GM23338 (cell line): ENCODE measurements at regions not wholly inside any gene's neighbourhood (a gene's known extent, or its start where the extent isn't known, plus 50 kb on each side); places are given as distances from the start of the nearest gene placed in this dataset.

Source experiments
- ATAC-seq: fragments of 200-7000 bp; cut with Tn5 transposase; 3 replicates; pipeline ENCODE4 v1.9.1; 2020
- DNase-seq: peaks from one replicate; pipeline ENCODE4 v3.0.0-alpha.2; 2015; ENCODE audit warnings: low spot score
- H2AFZ ChIP-seq: fragments of 200-600 bp; sonication (generic); 2 replicates; pipeline ENCODE4 v1.8.0; 2016; ENCODE audit warnings: antibody characterized with exemption, mild to moderate bottlenecking, moderate library complexity
- H3F3A ChIP-seq: fragments of 200-600 bp; sonication (generic); replicated peaks from 2 replicates; pipeline ENCODE4 v1.8.0; 2017; ENCODE audit warnings: antibody characterized with exemption, mixed run types, low read depth
- H3K27ac ChIP-seq: fragments of 200-600 bp; sonication (generic); 2 replicates; pipeline ENCODE4 v1.6.1; 2016; ENCODE audit warnings: low read depth
- H3K27me3 ChIP-seq: fragments of 200-600 bp; sonication (generic); 2 replicates; pipeline ENCODE4 v1.8.0; 2016; ENCODE audit warnings: mild to moderate bottlenecking, mixed run types, moderate library complexity; ENCODE audit not compliant: insufficient read depth
- H3K36me3 ChIP-seq: fragments of 200-600 bp; sonication (generic); 2 replicates; pipeline ENCODE4 v1.8.0; 2016; ENCODE audit warnings: mild to moderate bottlenecking; ENCODE audit not compliant: insufficient read depth
- H3K4me1 ChIP-seq: fragments of 200-600 bp; sonication (generic); 2 replicates; pipeline ENCODE4 v1.8.0; 2016; ENCODE audit warnings: mild to moderate bottlenecking, moderate library complexity; ENCODE audit not compliant: insufficient read depth
- H3K4me2 ChIP-seq: fragments of 200-600 bp; sonication (generic); 2 replicates; pipeline ENCODE4 v1.7.1; 2017; ENCODE audit warnings: mixed run types
- H3K4me3 ChIP-seq: fragments of 200-600 bp; sonication (generic); 2 replicates; pipeline ENCODE4 v1.6.1; 2016; ENCODE audit warnings: mixed run types
- H3K79me2 ChIP-seq: fragments of 200-600 bp; sonication (generic); replicated peaks from 2 replicates; pipeline ENCODE4 v1.8.0; 2017; ENCODE audit warnings: mild to moderate bottlenecking; ENCODE audit not compliant: insufficient read depth
- H3K9me2 ChIP-seq: fragments of 200-600 bp; sonication (generic); 2 replicates; pipeline ENCODE4 v1.8.0; 2017; ENCODE audit not compliant: insufficient read depth
- H4K20me1 ChIP-seq: fragments of 200-600 bp; sonication (generic); replicated peaks from 2 replicates; pipeline ENCODE4 v1.8.0; 2017; ENCODE audit warnings: mild to moderate bottlenecking; ENCODE audit not compliant: insufficient read depth
- H3K27ac Mint-ChIP-seq: 2 replicates; pipeline ENCODE4 v1.8.0; 2020; ENCODE audit warnings: inconsistent platforms, mild to moderate bottlenecking, moderate library complexity, mixed read lengths
- H3K27me3 Mint-ChIP-seq: 3 replicates; pipeline ENCODE4 v1.8.0; 2022; ENCODE audit warnings: low read depth, mild to moderate bottlenecking, moderate library complexity, mixed read lengths, inconsistent platforms; ENCODE audit not compliant: insufficient read depth, poor library complexity
- H3K36me3 Mint-ChIP-seq: 3 replicates; pipeline ENCODE4 v1.8.0; 2021; ENCODE audit warnings: low read depth, mild to moderate bottlenecking, inconsistent platforms, moderate library complexity, mixed read lengths
- H3K4me1 Mint-ChIP-seq: 3 replicates; pipeline ENCODE4 v1.8.0; 2020; ENCODE audit warnings: mild to moderate bottlenecking, inconsistent platforms, mixed read lengths
- H3K4me3 Mint-ChIP-seq: 3 replicates; pipeline ENCODE4 v1.8.0; 2021; ENCODE audit warnings: moderate library complexity, mild to moderate bottlenecking, inconsistent platforms, mixed read lengths
- H3K9me3 Mint-ChIP-seq: 3 replicates; pipeline ENCODE4 v1.8.0; 2020; ENCODE audit warnings: moderate library complexity, mild to moderate bottlenecking, inconsistent platforms, mixed read lengths
- EZH2phosphoT487 ChIP-seq: fragments of 200-600 bp; sonication (generic); IDR thresholded peaks from one replicate; pipeline ENCODE4 v1.8.1; 2018; ENCODE audit warnings: antibody characterized with exemption; ENCODE audit not compliant: unreplicated experiment
- JUNB ChIP-seq: IDR thresholded peaks from one replicate; pipeline ENCODE4 v1.6.1; 2016; ENCODE audit warnings: antibody characterized with exemption; ENCODE audit not compliant: unreplicated experiment
- NANOG ChIP-seq: IDR thresholded peaks from 2 replicates; pipeline ENCODE4 v1.6.1; 2016; ENCODE audit warnings: antibody characterized with exemption, borderline replicate concordance
- STAT1 ChIP-seq: IDR thresholded peaks from one replicate; pipeline ENCODE4 v1.6.1; 2016; ENCODE audit warnings: antibody characterized with exemption; ENCODE audit not compliant: unreplicated experiment
- ZNF114 ChIP-seq: fragments of 250-450 bp; sonication (Bioruptor Pico); IDR thresholded peaks from 2 replicates; pipeline ENCODE4 v1.5.0; 2020; ENCODE audit warnings: mild to moderate bottlenecking, moderate library complexity
- ZNF331 ChIP-seq: fragments of 250-450 bp; sonication (Bioruptor Pico); IDR thresholded peaks from 2 replicates; pipeline ENCODE4 v1.5.0; 2020; ENCODE audit warnings: low read depth, mild to moderate bottlenecking, moderate library complexity
- TF ChIP-seq, protein P1 (sequence below): fragments of 250-450 bp; sonication (Bioruptor Pico); IDR thresholded peaks from 2 replicates; pipeline ENCODE4 v1.5.0; 2020; ENCODE audit warnings: mild to moderate bottlenecking, moderate library complexity
- TF ChIP-seq, protein P2 (sequence below): IDR thresholded peaks from one replicate; pipeline ENCODE4 v1.6.1; 2018; ENCODE audit warnings: antibody characterized with exemption; ENCODE audit not compliant: unreplicated experiment

DNA sequence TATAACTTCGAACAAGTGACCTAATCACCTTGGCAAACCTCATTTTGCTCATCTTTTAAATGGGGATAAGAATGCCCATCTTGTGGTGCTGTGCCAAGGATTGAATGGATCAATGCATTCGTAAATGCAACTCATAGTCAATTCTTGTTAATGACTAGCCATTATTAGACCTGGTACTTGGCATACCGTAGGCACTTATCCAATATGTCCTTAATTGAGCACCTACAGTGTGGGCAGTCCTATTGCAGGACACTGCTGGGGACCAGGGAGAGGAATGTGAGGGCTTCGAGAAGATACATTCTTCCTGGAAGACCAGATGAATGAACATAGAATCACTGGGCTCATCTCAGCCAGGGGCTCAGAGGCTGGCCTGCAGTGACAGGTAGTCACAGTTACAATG is 177.2 kb upstream of the TLE3 start:
- Histone ChIP-seq H4K20me1 (no peaks in the 10 kb centered on the region), H3K27ac (no peak overlapping the region), H3K4me3 (no peak overlapping the region), H2AFZ (no peak overlapping the region), H3K4me1 (no peaks in the 10 kb centered on the region), H3K27me3 (no peaks in the 10 kb centered on the region), H3F3A (no peaks in the 10 kb centered on the region), H3K4me2 (no peak overlapping the region), H3K9me2 (no peaks in the 10 kb centered on the region; the same call in 1 of the 2 replicates), H3K79me2 (no peaks in the 10 kb centered on the region), H3K36me3 (no peaks in the 10 kb centered on the region)
- H3K27ac Mint-ChIP-seq: no peak overlapping the region
- DNase-seq: no peak
- no peak overlapping the region for H3K4me3 Mint-ChIP-seq
- peaks cover 11% of the 10 kb centered on the region for H3K27me3 Mint-ChIP-seq
- no peak for ATAC-seq
- peaks cover 13% of the 10 kb centered on the region for H3K4me1 Mint-ChIP-seq
- no peaks in the 10 kb centered on the region; the same call in 2 of the 3 replicates for H3K9me3 Mint-ChIP-seq
- no peak for TF ChIP-seq STAT1
- H3K36me3 Mint-ChIP-seq: no peaks in the 10 kb centered on the region

- no peaks in the 10 kb centered on the region; the same call in 1 of the 2 replicates for H3K9me2 ChIP-seq
- Mint-ChIP-seq H3K4me3 (no peak overlapping the region), H3K27ac (no peak overlapping the region), H3K9me3 (no peaks in the 10 kb centered on the region; the same call in 2 of the 3 replicates), H3K27me3 (peaks cover 11% of the 10 kb centered on the region), H3K4me1 (peaks cover 13% of the 10 kb centered on the region), H3K36me3 (no peaks in the 10 kb centered on the region)
- H3K27me3 ChIP-seq: no peaks in the 10 kb centered on the region
- ATAC-seq: no peak
- H3K27ac ChIP-seq: no peak overlapping the region
- H4K20me1 ChIP-seq: no peaks in the 10 kb centered on the region
- H3K36me3 ChIP-seq: no peaks in the 10 kb centered on the region
- no peaks in the 10 kb centered on the region for H3K4me1 ChIP-seq
- DNase-seq: no peak
- H3K4me2 ChIP-seq: no peak overlapping the region
- no peak overlapping the region for H3K4me3 ChIP-seq
- no peaks in the 10 kb centered on the region for H3K79me2 ChIP-seq
- H2AFZ ChIP-seq: no peak overlapping the region
- H3F3A ChIP-seq: no peaks in the 10 kb centered on the region
- TF ChIP-seq NANOG (no peak), EZH2phosphoT487 (no peak), ZNF114 (no peak), ZNF331 (CRISPR knock-in tag) (no peak), STAT1 (no peak), JUNB (no peak)
- TF ChIP-seq, protein P1, sequence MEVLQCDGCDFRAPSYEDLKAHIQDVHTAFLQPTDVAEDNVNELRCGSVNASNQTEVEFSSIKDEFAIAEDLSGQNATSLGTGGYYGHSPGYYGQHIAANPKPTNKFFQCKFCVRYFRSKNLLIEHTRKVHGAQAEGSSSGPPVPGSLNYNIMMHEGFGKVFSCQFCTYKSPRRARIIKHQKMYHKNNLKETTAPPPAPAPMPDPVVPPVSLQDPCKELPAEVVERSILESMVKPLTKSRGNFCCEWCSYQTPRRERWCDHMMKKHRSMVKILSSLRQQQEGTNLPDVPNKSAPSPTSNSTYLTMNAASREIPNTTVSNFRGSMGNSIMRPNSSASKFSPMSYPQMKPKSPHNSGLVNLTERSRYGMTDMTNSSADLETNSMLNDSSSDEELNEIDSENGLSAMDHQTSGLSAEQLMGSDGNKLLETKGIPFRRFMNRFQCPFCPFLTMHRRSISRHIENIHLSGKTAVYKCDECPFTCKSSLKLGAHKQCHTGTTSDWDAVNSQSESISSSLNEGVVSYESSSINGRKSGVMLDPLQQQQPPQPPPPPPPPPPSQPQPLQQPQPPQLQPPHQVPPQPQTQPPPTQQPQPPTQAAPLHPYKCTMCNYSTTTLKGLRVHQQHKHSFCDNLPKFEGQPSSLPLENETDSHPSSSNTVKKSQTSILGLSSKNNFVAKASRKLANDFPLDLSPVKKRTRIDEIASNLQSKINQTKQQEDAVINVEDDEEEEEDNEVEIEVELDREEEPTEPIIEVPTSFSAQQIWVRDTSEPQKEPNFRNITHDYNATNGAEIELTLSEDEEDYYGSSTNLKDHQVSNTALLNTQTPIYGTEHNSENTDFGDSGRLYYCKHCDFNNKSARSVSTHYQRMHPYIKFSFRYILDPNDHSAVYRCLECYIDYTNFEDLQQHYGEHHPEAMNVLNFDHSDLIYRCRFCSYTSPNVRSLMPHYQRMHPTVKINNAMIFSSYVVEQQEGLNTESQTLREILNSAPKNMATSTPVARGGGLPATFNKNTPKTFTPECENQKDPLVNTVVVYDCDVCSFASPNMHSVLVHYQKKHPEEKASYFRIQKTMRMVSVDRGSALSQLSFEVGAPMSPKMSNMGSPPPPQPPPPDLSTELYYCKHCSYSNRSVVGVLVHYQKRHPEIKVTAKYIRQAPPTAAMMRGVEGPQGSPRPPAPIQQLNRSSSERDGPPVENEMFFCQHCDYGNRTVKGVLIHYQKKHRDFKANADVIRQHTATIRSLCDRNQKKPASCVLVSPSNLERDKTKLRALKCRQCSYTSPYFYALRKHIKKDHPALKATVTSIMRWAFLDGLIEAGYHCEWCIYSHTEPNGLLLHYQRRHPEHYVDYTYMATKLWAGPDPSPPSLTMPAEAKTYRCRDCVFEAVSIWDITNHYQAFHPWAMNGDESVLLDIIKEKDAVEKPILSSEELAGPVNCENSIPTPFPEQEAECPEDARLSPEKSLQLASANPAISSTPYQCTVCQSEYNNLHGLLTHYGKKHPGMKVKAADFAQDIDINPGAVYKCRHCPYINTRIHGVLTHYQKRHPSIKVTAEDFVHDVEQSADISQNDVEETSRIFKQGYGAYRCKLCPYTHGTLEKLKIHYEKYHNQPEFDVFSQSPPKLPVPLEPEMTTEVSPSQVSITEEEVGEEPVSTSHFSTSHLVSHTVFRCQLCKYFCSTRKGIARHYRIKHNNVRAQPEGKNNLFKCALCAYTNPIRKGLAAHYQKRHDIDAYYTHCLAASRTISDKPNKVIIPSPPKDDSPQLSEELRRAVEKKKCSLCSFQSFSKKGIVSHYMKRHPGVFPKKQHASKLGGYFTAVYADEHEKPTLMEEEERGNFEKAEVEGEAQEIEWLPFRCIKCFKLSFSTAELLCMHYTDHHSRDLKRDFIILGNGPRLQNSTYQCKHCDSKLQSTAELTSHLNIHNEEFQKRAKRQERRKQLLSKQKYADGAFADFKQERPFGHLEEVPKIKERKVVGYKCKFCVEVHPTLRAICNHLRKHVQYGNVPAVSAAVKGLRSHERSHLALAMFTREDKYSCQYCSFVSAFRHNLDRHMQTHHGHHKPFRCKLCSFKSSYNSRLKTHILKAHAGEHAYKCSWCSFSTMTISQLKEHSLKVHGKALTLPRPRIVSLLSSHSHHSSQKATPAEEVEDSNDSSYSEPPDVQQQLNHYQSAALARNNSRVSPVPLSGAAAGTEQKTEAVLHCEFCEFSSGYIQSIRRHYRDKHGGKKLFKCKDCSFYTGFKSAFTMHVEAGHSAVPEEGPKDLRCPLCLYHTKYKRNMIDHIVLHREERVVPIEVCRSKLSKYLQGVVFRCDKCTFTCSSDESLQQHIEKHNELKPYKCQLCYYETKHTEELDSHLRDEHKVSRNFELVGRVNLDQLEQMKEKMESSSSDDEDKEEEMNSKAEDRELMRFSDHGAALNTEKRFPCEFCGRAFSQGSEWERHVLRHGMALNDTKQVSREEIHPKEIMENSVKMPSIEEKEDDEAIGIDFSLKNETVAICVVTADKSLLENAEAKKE (CRISPR knock-in tag): no peak
- TF ChIP-seq, protein P2, sequence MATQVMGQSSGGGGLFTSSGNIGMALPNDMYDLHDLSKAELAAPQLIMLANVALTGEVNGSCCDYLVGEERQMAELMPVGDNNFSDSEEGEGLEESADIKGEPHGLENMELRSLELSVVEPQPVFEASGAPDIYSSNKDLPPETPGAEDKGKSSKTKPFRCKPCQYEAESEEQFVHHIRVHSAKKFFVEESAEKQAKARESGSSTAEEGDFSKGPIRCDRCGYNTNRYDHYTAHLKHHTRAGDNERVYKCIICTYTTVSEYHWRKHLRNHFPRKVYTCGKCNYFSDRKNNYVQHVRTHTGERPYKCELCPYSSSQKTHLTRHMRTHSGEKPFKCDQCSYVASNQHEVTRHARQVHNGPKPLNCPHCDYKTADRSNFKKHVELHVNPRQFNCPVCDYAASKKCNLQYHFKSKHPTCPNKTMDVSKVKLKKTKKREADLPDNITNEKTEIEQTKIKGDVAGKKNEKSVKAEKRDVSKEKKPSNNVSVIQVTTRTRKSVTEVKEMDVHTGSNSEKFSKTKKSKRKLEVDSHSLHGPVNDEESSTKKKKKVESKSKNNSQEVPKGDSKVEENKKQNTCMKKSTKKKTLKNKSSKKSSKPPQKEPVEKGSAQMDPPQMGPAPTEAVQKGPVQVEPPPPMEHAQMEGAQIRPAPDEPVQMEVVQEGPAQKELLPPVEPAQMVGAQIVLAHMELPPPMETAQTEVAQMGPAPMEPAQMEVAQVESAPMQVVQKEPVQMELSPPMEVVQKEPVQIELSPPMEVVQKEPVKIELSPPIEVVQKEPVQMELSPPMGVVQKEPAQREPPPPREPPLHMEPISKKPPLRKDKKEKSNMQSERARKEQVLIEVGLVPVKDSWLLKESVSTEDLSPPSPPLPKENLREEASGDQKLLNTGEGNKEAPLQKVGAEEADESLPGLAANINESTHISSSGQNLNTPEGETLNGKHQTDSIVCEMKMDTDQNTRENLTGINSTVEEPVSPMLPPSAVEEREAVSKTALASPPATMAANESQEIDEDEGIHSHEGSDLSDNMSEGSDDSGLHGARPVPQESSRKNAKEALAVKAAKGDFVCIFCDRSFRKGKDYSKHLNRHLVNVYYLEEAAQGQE: no peak
These were observed 176.7 kb upstream of the TLE3 start for GRCh38 chr15:70274255-70274880.
